Ishikawa (cell line): ENCODE measurements at regions not wholly inside any gene's neighbourhood (a gene's known extent, or its start where the extent isn't known, plus 50 kb on each side); places are given as distances from the start of the nearest gene placed in this dataset.

Experiments
- CEBPB ChIP-seq: IDR thresholded peaks from 2 replicates; pipeline ENCODE4 v1.6.1; 2012
- CREB1 ChIP-seq: IDR thresholded peaks from 2 replicates; pipeline ENCODE4 v1.6.1; 2012; ENCODE audit warnings: low read depth
- EGR1 ChIP-seq: IDR thresholded peaks from 2 replicates; pipeline ENCODE4 v1.6.1; 2012
- EP300 ChIP-seq: IDR thresholded peaks from 2 replicates; pipeline ENCODE4 v1.6.1; 2012; ENCODE audit warnings: borderline replicate concordance
- FOXM1 ChIP-seq: IDR thresholded peaks from 2 replicates; pipeline ENCODE4 v1.6.1; 2012; ENCODE audit warnings: low read depth, borderline replicate concordance
- NFIC ChIP-seq: IDR thresholded peaks from 2 replicates; pipeline ENCODE4 v1.6.1; 2012
- RAD21 ChIP-seq: IDR thresholded peaks from 2 replicates; pipeline ENCODE4 v1.6.1; 2012; ENCODE audit warnings: low read depth
- TAF1 ChIP-seq: IDR thresholded peaks from 2 replicates; pipeline ENCODE4 v1.6.1; 2012; ENCODE audit warnings: low read depth, mild to moderate bottlenecking
- TCF12 ChIP-seq: IDR thresholded peaks from 2 replicates; pipeline ENCODE4 v1.6.1; 2012; ENCODE audit warnings: low read depth
- TEAD4 ChIP-seq: IDR thresholded peaks from 2 replicates; pipeline ENCODE4 v1.6.1; 2012
- YY1 ChIP-seq: IDR thresholded peaks from 2 replicates; pipeline ENCODE4 v1.6.1; 2012; ENCODE audit warnings: low read depth
- ZBTB7A ChIP-seq: IDR thresholded peaks from 2 replicates; pipeline ENCODE4 v1.6.1; 2012; ENCODE audit warnings: low read depth
- TF ChIP-seq, protein P1 (sequence below): IDR thresholded peaks from 2 replicates; pipeline ENCODE4 v1.6.1; 2012; ENCODE audit warnings: low read depth, mild to moderate bottlenecking
- TF ChIP-seq, protein P2 (sequence below): IDR thresholded peaks from 2 replicates; pipeline ENCODE4 v1.6.1; 2012
- TF ChIP-seq, protein P3 (sequence below): IDR thresholded peaks from 2 replicates; pipeline ENCODE4 v1.6.1; 2012

DNA sequence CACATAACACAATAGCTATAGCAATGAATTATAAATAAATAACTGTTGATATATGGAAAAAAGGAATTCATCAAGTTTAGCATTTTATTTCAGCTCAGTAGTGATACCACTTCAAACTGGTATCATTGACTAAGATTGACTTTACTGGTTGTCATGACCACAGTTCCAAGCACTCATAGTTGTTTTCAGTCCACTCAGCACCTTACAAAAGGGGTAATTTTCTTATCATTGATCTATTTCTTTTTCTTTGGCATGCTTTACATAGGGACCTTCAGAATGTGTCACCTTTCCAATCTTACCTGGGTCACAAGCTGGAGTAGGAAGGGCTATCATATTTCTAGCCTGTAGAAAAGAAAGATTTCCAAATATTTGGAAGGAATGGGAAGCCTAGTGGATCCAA lies 275.5 kb upstream of the TMEM229A start:
- TF ChIP-seq, protein P1, sequence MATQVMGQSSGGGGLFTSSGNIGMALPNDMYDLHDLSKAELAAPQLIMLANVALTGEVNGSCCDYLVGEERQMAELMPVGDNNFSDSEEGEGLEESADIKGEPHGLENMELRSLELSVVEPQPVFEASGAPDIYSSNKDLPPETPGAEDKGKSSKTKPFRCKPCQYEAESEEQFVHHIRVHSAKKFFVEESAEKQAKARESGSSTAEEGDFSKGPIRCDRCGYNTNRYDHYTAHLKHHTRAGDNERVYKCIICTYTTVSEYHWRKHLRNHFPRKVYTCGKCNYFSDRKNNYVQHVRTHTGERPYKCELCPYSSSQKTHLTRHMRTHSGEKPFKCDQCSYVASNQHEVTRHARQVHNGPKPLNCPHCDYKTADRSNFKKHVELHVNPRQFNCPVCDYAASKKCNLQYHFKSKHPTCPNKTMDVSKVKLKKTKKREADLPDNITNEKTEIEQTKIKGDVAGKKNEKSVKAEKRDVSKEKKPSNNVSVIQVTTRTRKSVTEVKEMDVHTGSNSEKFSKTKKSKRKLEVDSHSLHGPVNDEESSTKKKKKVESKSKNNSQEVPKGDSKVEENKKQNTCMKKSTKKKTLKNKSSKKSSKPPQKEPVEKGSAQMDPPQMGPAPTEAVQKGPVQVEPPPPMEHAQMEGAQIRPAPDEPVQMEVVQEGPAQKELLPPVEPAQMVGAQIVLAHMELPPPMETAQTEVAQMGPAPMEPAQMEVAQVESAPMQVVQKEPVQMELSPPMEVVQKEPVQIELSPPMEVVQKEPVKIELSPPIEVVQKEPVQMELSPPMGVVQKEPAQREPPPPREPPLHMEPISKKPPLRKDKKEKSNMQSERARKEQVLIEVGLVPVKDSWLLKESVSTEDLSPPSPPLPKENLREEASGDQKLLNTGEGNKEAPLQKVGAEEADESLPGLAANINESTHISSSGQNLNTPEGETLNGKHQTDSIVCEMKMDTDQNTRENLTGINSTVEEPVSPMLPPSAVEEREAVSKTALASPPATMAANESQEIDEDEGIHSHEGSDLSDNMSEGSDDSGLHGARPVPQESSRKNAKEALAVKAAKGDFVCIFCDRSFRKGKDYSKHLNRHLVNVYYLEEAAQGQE: no peak
- TF ChIP-seq TEAD4 (no peak), FOXM1 (no peak), NFIC (no peak), EP300 (no peak), TAF1 (no peak)
- TF ChIP-seq, protein P2, sequence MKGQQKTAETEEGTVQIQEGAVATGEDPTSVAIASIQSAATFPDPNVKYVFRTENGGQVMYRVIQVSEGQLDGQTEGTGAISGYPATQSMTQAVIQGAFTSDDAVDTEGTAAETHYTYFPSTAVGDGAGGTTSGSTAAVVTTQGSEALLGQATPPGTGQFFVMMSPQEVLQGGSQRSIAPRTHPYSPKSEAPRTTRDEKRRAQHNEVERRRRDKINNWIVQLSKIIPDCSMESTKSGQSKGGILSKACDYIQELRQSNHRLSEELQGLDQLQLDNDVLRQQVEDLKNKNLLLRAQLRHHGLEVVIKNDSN: no peak

DNA sequence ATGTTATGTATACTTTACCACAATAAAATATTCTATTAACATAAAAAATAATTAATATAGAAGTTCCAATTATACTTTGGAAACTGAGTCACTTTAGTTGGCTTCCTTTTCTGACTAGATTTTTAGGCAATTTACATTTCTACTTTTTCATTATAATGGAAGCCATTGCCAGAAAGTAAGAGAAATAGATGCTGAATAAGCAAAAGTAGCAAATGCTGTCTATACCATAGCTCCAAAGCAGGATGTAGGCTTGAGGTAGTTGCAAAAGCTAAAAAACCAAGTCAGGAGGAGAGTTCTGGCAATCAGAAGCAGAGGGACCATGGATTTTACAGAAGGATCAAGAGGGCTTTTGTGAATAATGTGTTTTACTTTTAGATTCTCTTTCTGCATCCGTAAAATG lies 262.4 kb upstream of the TMEM229A start:
- TF ChIP-seq EP300: no peak
- TF ChIP-seq, protein P1: no peak
- TF ChIP-seq EGR1: no peak
- TF ChIP-seq TCF12: no peak
- TF ChIP-seq FOXM1: no peak
- TF ChIP-seq CEBPB: no peak
- no peak for TF ChIP-seq CREB1
- TF ChIP-seq RAD21: no peak
- no peak for TF ChIP-seq TEAD4

DNA sequence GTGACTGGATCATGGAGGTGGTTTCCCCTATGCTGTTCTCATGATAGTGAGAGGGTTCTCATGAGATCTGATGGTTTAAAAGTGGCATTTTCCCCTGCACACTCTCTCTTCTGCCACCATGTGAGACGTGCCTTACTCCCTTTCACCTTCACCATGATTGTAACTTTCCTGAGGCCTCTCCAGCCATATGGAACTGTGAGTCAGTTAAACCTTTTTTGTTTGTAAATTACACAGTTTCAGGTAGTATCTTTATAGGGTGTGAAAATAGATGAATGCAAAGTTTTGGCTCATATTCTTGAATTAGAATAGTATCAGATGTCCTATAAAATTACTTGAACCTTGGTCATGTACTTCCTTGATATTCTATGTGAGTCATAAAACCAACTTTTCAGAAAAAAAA lies 252.1 kb upstream of the TMEM229A start:
- no peak for TF ChIP-seq TAF1
- TF ChIP-seq TCF12: no peak
- TF ChIP-seq NFIC: no peak
- no peak for TF ChIP-seq CEBPB
- TF ChIP-seq, protein P3, sequence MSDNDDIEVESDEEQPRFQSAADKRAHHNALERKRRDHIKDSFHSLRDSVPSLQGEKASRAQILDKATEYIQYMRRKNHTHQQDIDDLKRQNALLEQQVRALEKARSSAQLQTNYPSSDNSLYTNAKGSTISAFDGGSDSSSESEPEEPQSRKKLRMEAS: no peak
- TF ChIP-seq, protein P2: no peak
- TF ChIP-seq CREB1: no peak
- TF ChIP-seq FOXM1: no peak
- no peak for TF ChIP-seq EP300
- TF ChIP-seq RAD21: no peak
- no peak for TF ChIP-seq TEAD4
- no peak for TF ChIP-seq ZBTB7A

DNA sequence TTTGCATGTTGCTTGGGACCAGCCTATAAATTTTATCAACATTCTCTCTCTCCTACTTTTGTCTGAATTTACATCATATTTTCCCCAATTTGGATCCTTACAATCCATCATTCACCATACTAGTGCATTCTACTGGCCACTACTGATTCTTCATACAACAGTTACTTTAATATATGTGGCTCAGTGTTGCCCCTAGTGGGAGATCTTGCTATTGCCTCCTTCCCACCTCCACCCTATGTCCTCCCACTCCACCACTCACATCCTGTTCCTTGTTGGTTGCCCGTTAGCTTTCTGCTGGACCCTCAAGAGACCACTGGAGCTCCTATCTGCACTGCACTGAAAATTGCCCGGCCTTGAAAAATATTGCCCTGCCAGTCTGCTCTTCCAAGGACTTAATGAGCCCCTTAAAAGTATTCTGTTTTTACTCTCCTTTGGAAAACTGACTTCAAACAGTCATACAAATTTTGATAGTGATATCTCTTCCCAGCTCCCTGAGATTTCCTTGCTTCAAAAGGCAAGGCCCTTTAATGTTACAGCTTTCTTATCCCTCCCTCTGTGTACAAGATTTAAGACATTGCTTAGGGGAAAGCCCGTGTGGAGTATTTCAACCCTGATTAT lies 243.2 kb upstream of the TMEM229A start:
- TF ChIP-seq, protein P1: no peak
- TF ChIP-seq RAD21 (peak; percentile 53), FOXM1 (no peak)
- TF ChIP-seq, protein P3: no peak

DNA sequence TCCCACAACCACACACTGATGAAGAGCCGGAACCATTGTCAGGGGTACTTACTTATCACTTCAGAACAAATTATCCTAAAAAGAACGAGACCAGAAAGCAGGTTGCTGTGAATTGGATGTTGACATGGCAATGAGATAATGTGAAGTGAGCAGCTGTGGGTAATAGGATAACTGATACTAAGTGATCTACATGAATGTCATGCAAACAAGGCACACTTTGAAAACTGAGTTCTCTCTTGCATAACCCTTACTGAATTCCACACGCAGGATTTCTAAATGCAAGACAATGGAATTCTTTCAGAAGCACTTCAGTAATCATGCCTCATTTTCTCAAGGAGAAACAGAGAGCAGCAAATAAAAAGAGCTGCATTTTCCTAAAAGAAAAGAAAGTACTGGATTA lies 242.5 kb upstream of the TMEM229A start:
- no peak for TF ChIP-seq RAD21
- TF ChIP-seq TEAD4: no peak

DNA sequence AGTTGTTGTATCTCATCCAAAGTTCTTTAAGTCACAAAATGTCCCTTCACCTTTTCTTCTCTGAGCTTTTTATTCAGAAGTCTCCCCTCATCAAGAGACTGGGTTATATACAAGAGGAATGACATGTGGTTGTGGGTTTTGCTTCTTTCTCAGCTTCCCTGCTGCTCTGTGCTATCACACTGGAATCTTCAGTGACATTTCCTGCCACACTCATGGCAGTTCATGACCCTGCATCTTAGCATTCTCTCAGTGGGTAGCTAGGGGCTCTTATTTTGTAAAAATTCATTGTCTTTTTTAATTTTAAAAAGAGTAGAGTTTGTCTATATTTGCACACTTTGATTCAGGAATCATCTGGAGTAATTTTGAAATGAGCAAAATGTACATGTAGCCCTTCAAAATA lies 236.9 kb upstream of the TMEM229A start:
- TF ChIP-seq EGR1: no peak
- TF ChIP-seq, protein P3: no peak
- no peak for TF ChIP-seq ZBTB7A
- no peak for TF ChIP-seq TAF1
- no peak for TF ChIP-seq CREB1
- TF ChIP-seq TEAD4: no peak
- no peak for TF ChIP-seq TCF12
- no peak for TF ChIP-seq RAD21
- TF ChIP-seq EP300: no peak
- TF ChIP-seq, protein P2: no peak
- TF ChIP-seq, protein P1: no peak
- no peak for TF ChIP-seq FOXM1
- TF ChIP-seq CEBPB: no peak
- TF ChIP-seq YY1: no peak
- no peak for TF ChIP-seq NFIC
